ENCODE measurements at regions not wholly inside any gene's neighbourhood (a gene's known extent, or its start where the extent isn't known, plus 50 kb on each side); places are given as distances from the start of the nearest gene placed in this dataset.

DNA sequence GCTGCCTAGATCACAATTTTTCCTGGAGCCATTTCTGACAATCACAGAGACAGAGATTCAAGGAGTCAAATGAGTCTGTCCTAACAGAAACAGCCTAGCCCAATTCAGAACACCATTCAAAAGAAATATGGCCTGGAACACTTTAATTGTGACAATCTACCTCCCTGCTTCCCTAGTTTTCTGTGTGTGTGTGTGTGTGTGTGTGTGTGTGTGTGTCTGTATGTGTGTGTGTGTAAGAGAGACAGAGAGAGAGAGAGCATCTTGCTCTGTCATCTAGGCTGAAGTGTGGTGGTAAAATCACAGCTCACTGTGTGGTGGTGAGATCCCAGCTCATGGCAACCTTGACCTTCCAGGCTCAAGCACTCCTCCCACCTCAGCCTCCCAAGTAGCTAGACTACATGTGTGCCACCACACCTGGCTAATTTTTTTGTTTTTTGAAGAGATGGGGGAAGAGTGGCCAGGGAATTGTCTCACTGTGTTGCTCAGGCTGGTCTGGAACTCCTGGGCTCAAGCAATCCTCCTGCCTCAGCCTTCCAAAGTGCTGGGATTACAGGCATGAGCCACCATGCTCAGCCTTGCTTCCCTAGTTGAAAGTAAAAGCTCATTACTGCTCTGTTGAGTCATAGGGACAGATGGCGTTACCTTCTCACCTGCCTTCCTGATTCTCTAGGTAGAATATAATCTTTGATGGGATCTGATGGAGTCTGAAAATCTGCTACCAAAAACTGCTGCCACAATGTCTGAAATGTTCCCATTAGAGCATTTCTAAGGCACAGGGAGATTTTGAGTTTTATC is 89.6 kb upstream of the BEND6 start:
- ATAC-seq (ENCODE audit: insufficient number of reproducible peaks, low FRiP score, low read depth) (no peak), DNase-seq (ENCODE audit: low spot score) (no peak)
- no peaks in the 10 kb centered on the region for H3K9me3 ChIP-seq
- no peaks in the 10 kb centered on the region for H3K36me3 ChIP-seq
- H3K4me1 ChIP-seq (ENCODE audit: control insufficient read depth in 1 of 2, low read depth in 2 of 2) = peaks cover 7 to 28% of the 10 kb centered on the region in 2 donors
- TF ChIP-seq, protein P1, sequence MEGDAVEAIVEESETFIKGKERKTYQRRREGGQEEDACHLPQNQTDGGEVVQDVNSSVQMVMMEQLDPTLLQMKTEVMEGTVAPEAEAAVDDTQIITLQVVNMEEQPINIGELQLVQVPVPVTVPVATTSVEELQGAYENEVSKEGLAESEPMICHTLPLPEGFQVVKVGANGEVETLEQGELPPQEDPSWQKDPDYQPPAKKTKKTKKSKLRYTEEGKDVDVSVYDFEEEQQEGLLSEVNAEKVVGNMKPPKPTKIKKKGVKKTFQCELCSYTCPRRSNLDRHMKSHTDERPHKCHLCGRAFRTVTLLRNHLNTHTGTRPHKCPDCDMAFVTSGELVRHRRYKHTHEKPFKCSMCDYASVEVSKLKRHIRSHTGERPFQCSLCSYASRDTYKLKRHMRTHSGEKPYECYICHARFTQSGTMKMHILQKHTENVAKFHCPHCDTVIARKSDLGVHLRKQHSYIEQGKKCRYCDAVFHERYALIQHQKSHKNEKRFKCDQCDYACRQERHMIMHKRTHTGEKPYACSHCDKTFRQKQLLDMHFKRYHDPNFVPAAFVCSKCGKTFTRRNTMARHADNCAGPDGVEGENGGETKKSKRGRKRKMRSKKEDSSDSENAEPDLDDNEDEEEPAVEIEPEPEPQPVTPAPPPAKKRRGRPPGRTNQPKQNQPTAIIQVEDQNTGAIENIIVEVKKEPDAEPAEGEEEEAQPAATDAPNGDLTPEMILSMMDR (IDR thresholded peaks at IDR 0.05) = no peak
- H3K27ac ChIP-seq = no peak overlapping the region
- no peak overlapping the region for H3K4me3 ChIP-seq
- no peaks in the 10 kb centered on the region for H3K27me3 ChIP-seq (replicated peaks; ENCODE audit: insufficient read depth)

DNA sequence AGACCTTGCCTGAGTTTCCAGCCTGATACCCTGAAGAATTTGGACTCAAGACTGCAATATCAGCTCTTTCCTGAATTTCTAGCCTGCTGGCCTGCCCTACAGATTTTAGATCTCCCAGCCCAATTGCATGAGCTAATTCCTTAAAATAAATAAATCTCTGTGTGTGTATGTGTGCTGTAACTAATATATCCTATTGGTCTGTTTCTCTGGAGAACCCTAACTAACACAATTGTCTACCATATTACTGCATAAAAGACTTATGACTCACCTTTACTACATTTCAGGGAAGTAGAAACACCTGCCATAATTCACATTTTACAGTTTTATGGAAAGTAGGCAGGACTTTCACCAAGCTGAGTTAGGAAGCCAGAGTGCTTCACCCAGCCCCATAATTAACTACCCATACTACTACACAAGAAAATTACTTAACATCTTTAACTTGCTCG is 90.7 kb upstream of the BEND6 start:
- ATAC-seq (ENCODE audit: insufficient number of reproducible peaks, low FRiP score, low read depth) (no peak), DNase-seq (ENCODE audit: low spot score) (no peak)

DNA sequence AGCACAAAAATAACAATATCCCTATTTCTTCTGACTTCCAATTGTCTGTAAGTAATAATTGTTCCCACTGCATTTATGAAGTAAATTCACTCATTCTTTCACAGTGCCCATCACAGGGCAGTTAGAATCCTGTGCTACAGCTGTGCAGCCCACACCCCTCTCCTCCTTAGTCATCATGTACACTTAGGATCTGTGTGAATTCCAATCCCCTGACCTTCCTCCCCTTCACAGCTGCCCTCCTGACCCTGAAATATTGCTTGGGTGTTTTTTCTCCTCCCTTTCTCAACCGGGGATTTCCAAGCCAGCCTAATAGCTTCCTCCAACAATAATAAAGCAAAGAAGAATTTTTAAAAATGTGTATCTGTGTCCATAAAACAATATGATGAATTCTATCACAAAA is 91.5 kb upstream of the BEND6 start:
- TF ChIP-seq, protein P1 (IDR thresholded peaks at IDR 0.05) = no peak

More for the DNA sequence above, 90.7 kb upstream of the BEND6 start:
- TF ChIP-seq, protein P1 (IDR thresholded peaks at IDR 0.05) = no peak
- no peaks in the 10 kb centered on the region for H3K36me3 ChIP-seq
- H3K27me3 ChIP-seq (replicated peaks; ENCODE audit: insufficient read depth) = no peaks in the 10 kb centered on the region
- no peaks in the 10 kb centered on the region for H3K9me3 ChIP-seq
- H3K4me3 ChIP-seq = no peak overlapping the region
- peak overlapping the region in 1 of 2 donors; percentile 15 for H3K27ac ChIP-seq
- H3K4me1 ChIP-seq (ENCODE audit: control insufficient read depth in 1 of 2, low read depth in 2 of 2) = peaks cover 7 to 28% of the 10 kb centered on the region in 2 donors

DNA sequence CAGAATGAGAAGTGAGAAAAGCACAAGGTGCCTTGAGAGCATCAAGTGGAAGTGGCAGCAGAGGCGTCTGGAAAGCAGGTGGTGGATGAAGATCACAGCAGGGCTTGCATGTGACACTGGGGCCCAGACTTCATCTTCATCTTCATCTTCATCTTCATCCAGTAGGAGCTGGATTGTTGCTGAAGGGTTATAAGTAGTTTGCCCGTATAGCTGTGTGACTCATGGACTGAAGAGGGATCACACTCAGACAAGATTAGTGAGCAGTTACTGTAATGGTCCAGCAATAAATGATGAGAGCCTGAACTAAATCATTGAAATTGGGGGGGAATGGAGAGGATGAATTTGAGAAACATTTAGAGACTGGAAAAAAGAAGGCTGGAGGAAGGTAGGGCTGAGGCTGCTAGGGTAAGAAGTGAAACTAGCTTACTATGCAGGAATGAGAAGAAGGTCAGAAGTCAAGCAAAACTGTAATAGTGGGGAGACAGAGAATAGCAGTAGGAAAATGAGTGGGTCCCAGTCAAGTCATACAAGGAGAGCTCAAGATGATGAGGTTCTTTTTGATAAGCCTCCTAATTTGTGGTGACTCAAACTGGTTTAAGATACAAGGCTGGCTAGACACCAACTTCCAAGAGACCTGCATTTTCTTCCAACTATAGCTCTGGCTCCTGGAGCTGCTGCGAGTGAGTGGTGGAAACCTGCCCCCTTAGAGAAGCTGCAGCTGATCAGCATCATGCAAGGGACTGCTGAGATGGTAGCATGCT is 92.3 kb upstream of the BEND6 start:
- ATAC-seq (ENCODE audit: insufficient number of reproducible peaks, low FRiP score, low read depth) (no peak), DNase-seq (ENCODE audit: low spot score) (no peak)
- Histone ChIP-seq H3K9me3 (no peaks in the 10 kb centered on the region), H3K4me3 (peak overlapping the region; percentile 64), H3K27ac (no peak overlapping the region), H3K4me1 (ENCODE audit: control insufficient read depth in 1 of 2, low read depth in 2 of 2) (peaks cover 7 to 28% of the 10 kb centered on the region in 2 donors), H3K27me3 (replicated peaks; ENCODE audit: insufficient read depth) (no peaks in the 10 kb centered on the region), H3K36me3 (no peaks in the 10 kb centered on the region)
- TF ChIP-seq, protein P1 (IDR thresholded peaks at IDR 0.05) = no peak

More for the DNA sequence above, 91.5 kb upstream of the BEND6 start:
- H3K36me3 ChIP-seq = no peaks in the 10 kb centered on the region
- DNase-seq (ENCODE audit: low spot score) (no peak), ATAC-seq (ENCODE audit: insufficient number of reproducible peaks, low FRiP score, low read depth) (no peak)
- H3K27ac ChIP-seq = no peak overlapping the region
- H3K27me3 ChIP-seq (replicated peaks; ENCODE audit: insufficient read depth) = no peaks in the 10 kb centered on the region
- no peaks in the 10 kb centered on the region for H3K9me3 ChIP-seq
- H3K4me3 ChIP-seq = no peak overlapping the region
- peaks cover 7 to 28% of the 10 kb centered on the region in 2 donors for H3K4me1 ChIP-seq (ENCODE audit: control insufficient read depth in 1 of 2, low read depth in 2 of 2)

DNA sequence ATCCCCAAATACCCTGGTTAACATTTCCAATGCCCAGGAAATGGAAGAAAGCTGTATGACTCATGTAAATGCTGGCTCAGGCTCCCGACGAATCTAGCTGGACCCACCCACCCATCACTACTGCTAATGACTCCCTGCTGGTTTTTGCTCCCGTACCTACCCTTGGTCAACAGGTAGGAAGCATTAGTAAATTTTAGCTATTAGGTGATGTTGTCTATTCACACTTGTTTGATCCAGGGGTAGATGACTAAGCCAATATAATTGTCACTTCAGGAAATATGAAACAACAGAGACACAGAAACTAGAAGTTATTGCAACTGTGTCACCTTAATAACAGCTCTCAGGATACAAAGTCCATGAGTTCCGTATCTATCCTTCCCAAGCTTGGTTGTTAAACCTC is 94.4 kb upstream of the BEND6 start:
- H3K27me3 ChIP-seq (replicated peaks; ENCODE audit: insufficient read depth) = no peaks in the 10 kb centered on the region
- H3K27ac ChIP-seq = no peak overlapping the region
- ATAC-seq (ENCODE audit: insufficient number of reproducible peaks, low FRiP score, low read depth) = no peak

More for the DNA sequence above, 94.4 kb upstream of the BEND6 start:
- H3K4me3 ChIP-seq = no peak overlapping the region
- H3K36me3 ChIP-seq = no peaks in the 10 kb centered on the region
- DNase-seq (ENCODE audit: low spot score) = no peak
- peaks cover 11 to 37% of the 10 kb centered on the region in 2 donors for H3K4me1 ChIP-seq (ENCODE audit: control insufficient read depth in 1 of 2, low read depth in 2 of 2)
- TF ChIP-seq, protein P1 (IDR thresholded peaks at IDR 0.05) = no peak
- H3K9me3 ChIP-seq = no peaks in the 10 kb centered on the region

Data from thoracic aorta (tissue), 2 donors.